HCT116 (cell line): ENCODE measurements at regions not wholly inside any gene's neighbourhood (a gene's known extent, or its start where the extent isn't known, plus 50 kb on each side); places are given as distances from the start of the nearest gene placed in this dataset.

ENCODE experiments used
- ATAC-seq: fragments of 200-7000 bp; cut with Tn5 transposase; 2 replicates; pipeline ENCODE4 v1.9.1; 2020; ENCODE audit warnings: mild to moderate bottlenecking, moderate library complexity
- BruUV-seq: library from RNA; stranded (reverse); fragments of 400-500 nt; replicated peaks from 2 replicates; lab custom pipeline; 2021; lab: Mats Ljungman, UMichigan
- CTCF ChIA-PET: fragments of 300-600 bp; sonication (Branson Sonifier 250); formaldehyde crosslinking; loops from one replicate; lab custom pipeline; 2021; ENCODE audit warnings: antibody characterized with exemption; lab: Charles Lee
- POLR2A ChIA-PET: fragments of 300-600, 350-600 bp; sonication (Branson Sonifier 250); formaldehyde crosslinking; loops from one replicate; lab custom pipeline; 2021; ENCODE audit warnings: antibody characterized with exemption; lab: Charles Lee
- RAD21 ChIA-PET, 2 experiments: fragments of 300-600 bp; sonication (Branson Sonifier 250); formaldehyde crosslinking; loops; one replicate each; lab custom pipeline; 2023; ENCODE audit warnings: low total read pairs in 2 of 2; ENCODE audit not compliant: uncharacterized antibody in 2 of 2, unreplicated experiment in 2 of 2, low non-redundant PET in 1 of 2; lab: Charles Lee
- DNase-seq: peaks from one replicate; pipeline ENCODE4 v3.0.0-alpha.2; 2010; ENCODE audit warnings: low read depth, low spot score
- H2AFZ ChIP-seq: fragments of 200-600 bp; shearing (Covaris generic), sonication (generic); 2 replicates; pipeline ENCODE4 v1.6.1; 2017; ENCODE audit warnings: low read depth, mixed run types, mixed read lengths, antibody characterized with exemption, low read length; ENCODE audit not compliant: poor library complexity, severe bottlenecking
- H3K27ac ChIP-seq: 2 replicates; pipeline ENCODE4 v1.5.1; 2012; ENCODE audit warnings: low read depth, low read length
- H3K27me3 ChIP-seq: fragments of 200-600 bp; sonication (generic); 2 replicates; pipeline ENCODE4 v1.6.1; 2016; ENCODE audit warnings: mixed run types, low read length, mixed read lengths; ENCODE audit not compliant: insufficient read depth
- H3K36me3 ChIP-seq, 2 experiments: fragments of 200-500 bp in 1 of 2; fragments of 200-600 bp in 1 of 2; sonication (Bioruptor generic) in 1 of 2; sonication (generic) in 1 of 2; 2 replicates each; pipeline versions ENCODE4 v1.5.1 to v1.6.1; 2014 to 2016; ENCODE audit warnings: low read length in 2 of 2, inconsistent platforms in 1 of 2, mixed read lengths in 1 of 2, mixed run types in 1 of 2; ENCODE audit not compliant: insufficient read depth in 2 of 2, control insufficient read depth in 1 of 2
- H3K4me1 ChIP-seq, 2 experiments: fragments of 200-600 bp in 1 of 2; sonication (generic) in 1 of 2; 2 replicates each; pipeline versions ENCODE4 v1.5.1 to v1.6.1; 2012 to 2017; ENCODE audit warnings: low read length in 2 of 2, inconsistent platforms in 1 of 2, mild to moderate bottlenecking in 1 of 2, mixed read lengths in 1 of 2, mixed run types in 1 of 2, moderate library complexity in 1 of 2; ENCODE audit not compliant: insufficient read depth in 2 of 2, control insufficient read depth in 1 of 2
- H3K4me2 ChIP-seq: fragments of 200-600 bp; sonication (generic); 2 replicates; pipeline ENCODE4 v1.6.1; 2017; ENCODE audit warnings: mixed run types, low read length, mixed read lengths
- H3K4me3 ChIP-seq, 2 experiments: fragments of 200-600 bp in 1 of 2; sonication (generic) in 1 of 2; replicated peaks in 1 of 2; 2 replicates each; pipeline ENCODE4 v1.5.1; 2011 to 2016; ENCODE audit warnings: low read length in 2 of 2, control low read depth in 1 of 2, low read depth in 1 of 2, mild to moderate bottlenecking in 1 of 2, mixed read lengths in 1 of 2, mixed run types in 1 of 2
- H3K79me2 ChIP-seq: fragments of 200-600 bp; sonication (generic); 2 replicates; pipeline ENCODE4 v1.6.1; 2017; ENCODE audit warnings: mild to moderate bottlenecking, mixed run types, low read length, moderate library complexity, mixed read lengths; ENCODE audit not compliant: insufficient read depth
- H3K9ac ChIP-seq: fragments of 200-600 bp; sonication (generic); 2 replicates; pipeline ENCODE4 v1.6.1; 2016; ENCODE audit warnings: low read length, mixed read lengths
- H3K9me2 ChIP-seq: fragments of 200-600 bp; sonication (generic), shearing (Covaris generic); 2 replicates; pipeline ENCODE4 v1.6.1; 2017; ENCODE audit warnings: mixed run types, mild to moderate bottlenecking, moderate library complexity; ENCODE audit not compliant: insufficient read depth
- H3K9me3 ChIP-seq, 2 experiments: fragments of 200-500 bp in 1 of 2; fragments of 200-600 bp in 1 of 2; sonication (Bioruptor generic) in 1 of 2; sonication (generic) in 1 of 2; 2 replicates each; pipeline ENCODE4 v1.6.1; 2014 to 2017; ENCODE audit warnings: low read length in 2 of 2, mixed read lengths in 2 of 2, inconsistent platforms in 1 of 2, low read depth in 1 of 2, mild to moderate bottlenecking in 1 of 2, mixed run types in 1 of 2, moderate library complexity in 1 of 2; ENCODE audit not compliant: control insufficient read depth in 1 of 2, insufficient read depth in 1 of 2
- H4K20me1 ChIP-seq: fragments of 200-600 bp; sonication (generic), shearing (Covaris generic); 2 replicates; pipeline ENCODE4 v1.6.1; 2017; ENCODE audit warnings: mixed run types, mild to moderate bottlenecking, moderate library complexity; ENCODE audit not compliant: insufficient read depth
- ATF3 ChIP-seq: IDR thresholded peaks from 2 replicates; pipeline ENCODE4 v1.6.1; 2012
- CEBPB ChIP-seq: IDR thresholded peaks from 2 replicates; pipeline ENCODE4 v1.6.1; 2012; ENCODE audit warnings: low read depth
- EGR1 ChIP-seq: IDR thresholded peaks from 2 replicates; pipeline ENCODE4 v1.6.1; 2012; ENCODE audit warnings: low read depth
- ELF1 ChIP-seq: IDR thresholded peaks from 2 replicates; pipeline ENCODE4 v1.6.1; 2012; ENCODE audit warnings: low read depth, borderline replicate concordance
- EZH2 ChIP-seq: fragments of 200-600 bp; sonication (generic); IDR thresholded peaks from 2 replicates; pipeline ENCODE4 v1.6.1; 2017; ENCODE audit warnings: antibody characterized with exemption, mixed run types
- EZH2phosphoT487 ChIP-seq: fragments of 200-600 bp; IDR thresholded peaks from 2 replicates; pipeline ENCODE4 v1.6.1; 2018; ENCODE audit warnings: antibody characterized with exemption, borderline replicate concordance
- FOSL1 ChIP-seq: IDR thresholded peaks from 2 replicates; pipeline ENCODE4 v1.6.1; 2012; ENCODE audit warnings: low read depth
- JUND ChIP-seq: IDR thresholded peaks from 2 replicates; pipeline ENCODE4 v1.6.1; 2012
- MAX ChIP-seq: IDR thresholded peaks from 2 replicates; pipeline ENCODE4 v1.6.1; 2012
- POLR2AphosphoS5 ChIP-seq: IDR thresholded peaks from 2 replicates; pipeline ENCODE4 v1.6.1; 2011; ENCODE audit warnings: mild to moderate bottlenecking, low read depth, low read length, moderate library complexity
- RAD21 ChIP-seq: IDR thresholded peaks from 2 replicates; pipeline ENCODE4 v1.6.1; 2012; ENCODE audit warnings: low read depth, mild to moderate bottlenecking
- SRF ChIP-seq: IDR thresholded peaks from 2 replicates; pipeline ENCODE4 v1.6.1; 2012; ENCODE audit warnings: low read depth
- TCF7L2 ChIP-seq: IDR thresholded peaks from 2 replicates; pipeline ENCODE4 v1.7.0; 2011; ENCODE audit warnings: borderline replicate concordance, inconsistent platforms; ENCODE audit not compliant: insufficient read depth, insufficient read length; ENCODE audit errors: extremely low read depth
- YY1 ChIP-seq: IDR thresholded peaks from 2 replicates; pipeline ENCODE4 v1.6.1; 2011; ENCODE audit warnings: low read length, low read depth, moderate library complexity, mild to moderate bottlenecking; ENCODE audit not compliant: insufficient replicate concordance; ENCODE audit errors: extremely low read depth
- ZFX ChIP-seq: fragments of 450-650 bp; IDR thresholded peaks from 2 replicates; pipeline ENCODE4 v1.6.1; 2017
- intact Hi-C: fragments of 100-400 bp; cut with micrococcal nuclease; formaldehyde crosslinking; loops from 2 replicates; pipeline ENCODE4 v1.10.0; 2022
- TF ChIP-seq, protein P1 (sequence below), 3 experiments: fragments of 200-600 bp in 1 of 3; sonication (generic) in 1 of 3; IDR thresholded peaks in 2 of 3; conservative IDR thresholded peaks in 1 of 3; 2 replicates each; pipeline ENCODE4 v1.5.1; 2012 to 2017; ENCODE audit warnings: low read depth in 2 of 3, low read length in 2 of 3, antibody characterized with exemption in 1 of 3, borderline replicate concordance in 1 of 3, control low read depth in 1 of 3, mild to moderate bottlenecking in 1 of 3, mixed read lengths in 1 of 3, mixed run types in 1 of 3, moderate library complexity in 1 of 3; ENCODE audit not compliant: insufficient read depth in 1 of 3

DNA sequence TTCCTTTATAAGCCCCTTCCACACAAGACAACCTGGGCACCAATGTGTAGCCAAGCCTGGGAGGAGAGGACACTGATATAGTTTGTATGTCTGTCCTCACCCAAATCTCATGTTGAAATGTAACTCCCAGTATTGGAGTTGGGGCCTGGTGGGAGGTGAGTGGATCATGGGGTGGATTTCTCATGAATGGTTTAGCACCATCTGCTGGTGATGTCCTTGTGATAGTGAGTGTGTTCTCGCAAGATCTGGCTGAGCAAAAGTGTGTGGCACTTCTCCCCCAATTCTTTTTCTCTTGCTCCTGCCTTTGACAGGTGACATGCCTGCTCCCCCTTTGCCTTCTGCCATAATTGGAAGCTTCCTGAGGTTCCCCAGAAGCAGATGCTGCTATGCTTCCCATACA, 135.8 kb downstream of the USP31 start:
- H3K4me1 ChIP-seq: peaks cover 0 to 4% of the 10 kb centered on the region in 2 experiments; a peak in 1 of 4 replicates
- no peaks in the 10 kb centered on the region for H3K9me3 ChIP-seq
- H3K27me3 ChIP-seq: peaks cover 11% of the 10 kb centered on the region; the same call in 1 of the 2 replicates
- no peaks in the 10 kb centered on the region for H3K9me2 ChIP-seq
- DNase-seq (peak; percentile 19), ATAC-seq (peak; percentile 74)
- no peak overlapping the region for H3K4me3 ChIP-seq
- ChIA-PET POLR2A (no interaction called here), CTCF (no interaction called here), RAD21 (no interaction called here)
- H3K36me3 ChIP-seq: no peaks in the 10 kb centered on the region
- no peak overlapping the region for H3K9ac ChIP-seq
- TF ChIP-seq, protein P1, sequence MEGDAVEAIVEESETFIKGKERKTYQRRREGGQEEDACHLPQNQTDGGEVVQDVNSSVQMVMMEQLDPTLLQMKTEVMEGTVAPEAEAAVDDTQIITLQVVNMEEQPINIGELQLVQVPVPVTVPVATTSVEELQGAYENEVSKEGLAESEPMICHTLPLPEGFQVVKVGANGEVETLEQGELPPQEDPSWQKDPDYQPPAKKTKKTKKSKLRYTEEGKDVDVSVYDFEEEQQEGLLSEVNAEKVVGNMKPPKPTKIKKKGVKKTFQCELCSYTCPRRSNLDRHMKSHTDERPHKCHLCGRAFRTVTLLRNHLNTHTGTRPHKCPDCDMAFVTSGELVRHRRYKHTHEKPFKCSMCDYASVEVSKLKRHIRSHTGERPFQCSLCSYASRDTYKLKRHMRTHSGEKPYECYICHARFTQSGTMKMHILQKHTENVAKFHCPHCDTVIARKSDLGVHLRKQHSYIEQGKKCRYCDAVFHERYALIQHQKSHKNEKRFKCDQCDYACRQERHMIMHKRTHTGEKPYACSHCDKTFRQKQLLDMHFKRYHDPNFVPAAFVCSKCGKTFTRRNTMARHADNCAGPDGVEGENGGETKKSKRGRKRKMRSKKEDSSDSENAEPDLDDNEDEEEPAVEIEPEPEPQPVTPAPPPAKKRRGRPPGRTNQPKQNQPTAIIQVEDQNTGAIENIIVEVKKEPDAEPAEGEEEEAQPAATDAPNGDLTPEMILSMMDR (IDR thresholded peaks at IDR 0.05 in 2 of 3, conservative IDR thresholded peaks at IDR 0.05 in 1 of 3; ENCODE audit: borderline replicate concordance in 1 of 3, insufficient read depth in 1 of 3, low read depth in 2 of 3, low read length in 2 of 3): peak in 2 of 3 experiments; percentile 36 to 44; a peak in 3 of 6 replicates
- no peak for TF ChIP-seq POLR2AphosphoS5
- peak; percentile 37; the same call in 1 of the 2 replicates for TF ChIP-seq RAD21
- TF ChIP-seq EGR1: no peak
- no peak for TF ChIP-seq MAX
- intact Hi-C loops: loop anchor here (5.0 kb wide), 1 partner anchor 116 kb away; no protein-coding TSS in a partner anchor
- BruUV-seq: no TSS peak
- H3K27ac ChIP-seq: no peak overlapping the region
- no peaks in the 10 kb centered on the region for H3K79me2 ChIP-seq
- no peak overlapping the region for H2AFZ ChIP-seq
- H4K20me1 ChIP-seq: no peaks in the 10 kb centered on the region
- no peak overlapping the region for H3K4me2 ChIP-seq

DNA sequence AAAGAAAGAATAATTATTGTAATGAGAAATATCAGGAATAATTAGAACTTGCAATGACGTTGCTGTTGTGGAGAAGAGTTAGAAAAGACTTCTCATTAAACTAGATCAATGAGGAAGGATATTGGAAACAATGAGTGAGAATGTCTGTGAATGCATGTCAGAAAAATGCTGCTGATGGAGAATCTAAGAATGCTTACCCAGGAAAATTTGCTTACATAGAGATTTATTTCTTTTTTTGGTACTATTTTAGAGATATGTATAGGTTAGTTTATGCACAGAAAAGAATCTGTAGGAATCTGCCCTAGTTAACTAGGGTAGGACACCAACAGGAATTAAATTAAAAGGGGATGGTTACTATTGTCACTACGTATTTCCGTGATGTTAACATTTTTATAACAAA, 140.2 kb downstream of the USP31 start:
- POLR2A ChIA-PET: no interaction called here
- Histone ChIP-seq H3K27ac (no peak overlapping the region), H3K79me2 (no peaks in the 10 kb centered on the region), H3K4me1 (no peaks in the 10 kb centered on the region), H3K27me3 (peaks cover 24% of the 10 kb centered on the region), H3K4me2 (no peak overlapping the region), H3K9me3 (no peaks in the 10 kb centered on the region), H3K4me3 (no peak overlapping the region), H3K9me2 (no peaks in the 10 kb centered on the region), H3K36me3 (no peaks in the 10 kb centered on the region), H4K20me1 (no peaks in the 10 kb centered on the region), H2AFZ (no peak overlapping the region), H3K9ac (no peak overlapping the region)
- intact Hi-C loops: no loop called here
- DNase-seq: no peak
- no TSS peak for BruUV-seq
- RAD21 ChIA-PET: no interaction called here
- no peak for ATAC-seq
- CTCF ChIA-PET: no interaction called here
- TF ChIP-seq EZH2 (no peak), TCF7L2 (no peak), MAX (no peak), YY1 (no peak), EGR1 (no peak), SRF (no peak), FOSL1 (no peak), ELF1 (no peak), ATF3 (no peak), EZH2phosphoT487 (no peak), ZFX (no peak), RAD21 (no peak), JUND (no peak), CEBPB (no peak)
- TF ChIP-seq, protein P1 (IDR thresholded peaks at IDR 0.05 in 2 of 3, conservative IDR thresholded peaks at IDR 0.05 in 1 of 3; ENCODE audit: borderline replicate concordance in 1 of 3, insufficient read depth in 1 of 3, low read depth in 2 of 3, low read length in 2 of 3): no peak
